ENCODE measurements at regions not wholly inside any gene's neighbourhood (a gene's known extent, or its start where the extent isn't known, plus 50 kb on each side); places are given as distances from the start of the nearest gene placed in this dataset.

DNA sequence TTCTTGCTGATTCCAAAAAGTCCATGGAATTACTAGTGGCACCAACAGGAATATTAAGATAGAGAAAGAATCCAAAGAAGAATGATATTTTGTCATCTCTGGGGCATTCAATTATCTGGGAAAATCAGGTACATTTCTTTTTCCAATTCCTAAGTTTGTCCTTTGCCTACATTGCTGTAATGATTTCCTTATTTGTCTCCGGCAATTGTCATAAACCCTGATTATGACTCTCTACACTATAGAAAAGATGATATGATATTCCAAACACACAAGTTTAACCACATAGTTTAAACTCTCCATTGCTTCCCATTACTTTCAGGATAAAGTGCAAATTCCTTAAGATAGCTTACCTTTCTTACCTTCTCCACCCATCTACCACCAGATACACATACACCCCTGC is 647.0 kb downstream of the PLPP3 start:
- no peak for DNase-seq (ENCODE audit: low read depth in 2 of 2)

GRCh38 chr1:55931081-55931940 is 648.1 kb downstream of the PLPP3 start:
- DNase-seq (ENCODE audit: low read depth in 2 of 2): no peak

- DNase-seq (ENCODE audit: low read depth in 2 of 2): no peak
Measured at GRCh38 chr1:55929652-55930051, 649.7 kb downstream of the PLPP3 start.

DNA sequence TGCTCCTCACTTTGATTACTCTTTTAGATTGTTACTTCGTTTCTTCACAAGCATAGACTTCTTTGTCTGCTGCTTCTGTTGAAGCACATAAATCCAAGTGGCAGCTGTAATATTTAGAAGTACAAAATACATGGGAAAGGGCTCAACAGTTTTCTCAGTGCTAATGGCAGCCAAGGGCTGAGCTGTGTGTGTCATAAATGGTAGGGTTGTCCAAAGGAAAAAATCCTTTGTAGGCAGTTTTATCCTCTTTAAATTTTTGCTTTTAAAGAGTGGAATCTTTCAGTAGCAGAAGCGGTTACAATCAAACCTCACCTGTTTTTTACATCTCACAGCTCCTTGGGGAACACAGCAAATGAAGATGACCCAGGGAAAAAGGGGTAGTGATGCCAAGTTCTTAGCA is 650.8 kb downstream of the PLPP3 start:
- no peak for DNase-seq (ENCODE audit: low read depth in 2 of 2)

DNA sequence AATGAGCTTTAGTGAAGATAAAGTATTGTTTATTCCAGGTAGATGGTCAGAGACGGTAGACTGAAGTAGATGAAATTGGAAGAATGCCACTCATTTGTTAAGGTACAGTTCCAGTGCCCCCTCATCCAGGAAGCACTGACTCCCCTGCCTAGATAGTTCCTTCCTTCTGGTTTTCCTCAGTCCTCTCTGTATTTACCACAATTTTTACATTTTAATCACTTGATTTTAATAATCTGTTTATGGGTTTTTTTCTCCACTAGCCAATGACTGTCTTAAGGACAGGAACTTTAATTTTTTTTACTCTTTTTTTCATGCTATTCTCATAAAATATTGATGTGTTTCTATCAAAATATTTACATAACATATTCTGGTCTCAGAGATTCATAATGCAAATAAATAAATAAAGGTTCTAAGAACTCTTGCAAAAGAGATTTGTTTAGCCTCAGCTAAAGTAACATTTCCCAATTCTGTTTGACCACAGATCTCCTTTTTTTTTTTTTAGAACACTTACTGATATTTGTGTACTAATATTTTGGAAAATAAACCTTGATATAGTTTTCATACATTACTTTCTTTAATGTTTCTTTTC is 651.6 kb downstream of the PLPP3 start:
- no peak for DNase-seq (ENCODE audit: low read depth in 2 of 2)

- no peak for DNase-seq (ENCODE audit: low read depth in 2 of 2)
Measured at GRCh38 chr1:55926906-55927471, 652.4 kb downstream of the PLPP3 start.

- DNase-seq (ENCODE audit: low read depth in 2 of 2): no peak
Measured at GRCh38 chr1:55916907-55917306, 662.5 kb downstream of the PLPP3 start.

DNA sequence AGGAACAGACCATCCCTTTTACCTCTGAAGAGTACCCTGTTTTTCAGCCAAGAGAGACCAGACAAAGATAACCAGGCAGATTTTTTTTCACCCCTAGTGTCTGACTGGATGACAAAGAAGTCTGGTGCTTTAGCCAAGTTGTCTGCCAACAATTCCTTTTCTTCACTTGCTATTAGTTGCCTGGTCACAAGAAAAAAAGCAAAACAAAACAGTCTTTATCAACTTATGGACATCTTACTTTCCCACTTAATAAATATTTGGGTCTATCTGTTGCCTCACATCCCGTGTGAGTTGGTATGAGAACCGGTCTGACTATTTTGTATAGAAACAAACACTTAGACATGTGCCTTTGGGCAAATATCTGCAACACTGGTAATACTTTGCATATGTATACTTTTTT is 662.9 kb downstream of the PLPP3 start:
- no peak for DNase-seq (ENCODE audit: low read depth in 2 of 2)

DNA sequence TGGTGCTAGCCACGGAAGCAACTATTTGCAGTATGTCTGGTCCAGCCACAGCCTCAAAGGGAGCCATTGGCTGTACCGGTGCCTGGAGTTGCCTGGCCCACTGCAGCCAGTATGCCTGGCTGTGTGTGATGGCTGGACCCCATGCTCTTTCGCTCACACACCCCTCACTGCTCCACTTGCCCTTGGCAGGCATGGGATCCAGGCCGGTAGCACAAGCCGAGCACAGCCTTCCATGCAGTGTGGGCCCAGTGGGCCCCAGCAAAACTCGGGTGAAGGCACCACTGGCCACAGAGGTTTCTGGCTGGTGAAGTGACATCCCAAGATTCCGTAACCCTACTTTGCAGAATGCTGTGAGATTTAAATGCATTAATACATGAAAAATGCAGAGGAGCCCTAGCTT is 665.8 kb downstream of the PLPP3 start:
- DNase-seq (ENCODE audit: low read depth in 2 of 2): no peak

GRCh38 chr1:55912438-55912837 is 666.9 kb downstream of the PLPP3 start:
- DNase-seq (ENCODE audit: low read depth in 2 of 2): no peak

DNA sequence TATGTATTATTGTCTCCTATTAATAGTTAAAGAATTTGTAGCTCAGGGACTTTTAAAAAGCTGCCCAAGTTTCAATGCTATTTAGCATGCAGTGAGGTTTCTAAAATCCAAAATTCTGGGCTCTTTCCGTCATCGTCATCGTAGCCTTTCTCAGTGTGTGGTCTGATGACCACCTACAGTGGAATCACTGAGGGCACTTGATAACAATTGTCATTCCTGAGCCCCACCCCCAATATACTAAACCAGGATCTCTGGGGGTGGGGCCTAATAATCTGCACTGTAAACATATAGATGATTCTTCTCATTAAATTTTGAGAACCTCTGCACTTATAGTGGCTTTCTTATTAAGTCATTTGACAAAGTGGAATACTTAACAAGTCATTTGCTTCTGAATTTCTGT is 674.8 kb downstream of the PLPP3 start:
- no peak for DNase-seq (ENCODE audit: low read depth in 2 of 2)

DNA sequence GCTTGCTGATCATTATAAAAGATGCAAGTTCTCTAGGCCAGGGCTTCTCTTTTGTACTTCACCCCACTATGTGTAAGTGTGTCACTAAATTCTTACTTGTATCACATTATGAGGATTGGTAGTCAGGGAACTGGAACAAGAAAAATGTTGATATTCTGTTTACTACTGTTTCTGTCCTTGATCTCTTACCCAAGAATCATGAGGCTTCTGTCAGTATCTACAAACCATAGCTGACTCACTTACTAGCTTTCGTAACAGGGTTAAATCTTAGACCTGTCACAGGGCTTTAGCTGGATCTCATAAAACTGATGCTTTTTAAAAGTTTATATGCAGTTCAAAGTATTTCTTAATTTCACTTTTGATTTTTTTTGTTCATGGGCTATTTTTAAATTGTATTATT is 681.2 kb downstream of the PLPP3 start:
- DNase-seq (ENCODE audit: low read depth in 2 of 2): no peak

GRCh38 chr1:55896210-55896609 is 681.0 kb upstream of the USP24 start:
- DNase-seq (ENCODE audit: low read depth in 2 of 2): no peak

- no peak for DNase-seq (ENCODE audit: low read depth in 2 of 2)
Measured at GRCh38 chr1:55894521-55894920, 679.4 kb upstream of the USP24 start.

DNA sequence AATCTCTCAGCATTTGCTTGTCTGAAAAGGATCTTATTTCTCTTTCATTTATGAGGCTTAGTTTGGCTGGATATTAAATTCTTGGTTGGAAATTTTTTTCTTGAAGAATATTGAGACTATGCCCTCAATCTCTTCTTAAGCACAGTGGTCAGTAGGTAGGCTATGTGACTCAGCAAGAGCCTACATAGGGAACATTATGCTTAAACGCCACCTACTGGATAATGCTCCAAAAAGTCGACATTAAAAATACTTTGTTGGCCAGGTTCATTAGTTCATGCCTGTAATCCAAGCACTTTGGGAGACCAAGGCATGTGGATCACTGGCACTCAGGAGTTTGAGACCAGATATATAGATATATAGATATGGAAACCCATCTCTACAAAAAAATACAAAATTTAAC is 678.0 kb upstream of the USP24 start:
- DNase-seq (ENCODE audit: low read depth in 2 of 2): no peak

DNA sequence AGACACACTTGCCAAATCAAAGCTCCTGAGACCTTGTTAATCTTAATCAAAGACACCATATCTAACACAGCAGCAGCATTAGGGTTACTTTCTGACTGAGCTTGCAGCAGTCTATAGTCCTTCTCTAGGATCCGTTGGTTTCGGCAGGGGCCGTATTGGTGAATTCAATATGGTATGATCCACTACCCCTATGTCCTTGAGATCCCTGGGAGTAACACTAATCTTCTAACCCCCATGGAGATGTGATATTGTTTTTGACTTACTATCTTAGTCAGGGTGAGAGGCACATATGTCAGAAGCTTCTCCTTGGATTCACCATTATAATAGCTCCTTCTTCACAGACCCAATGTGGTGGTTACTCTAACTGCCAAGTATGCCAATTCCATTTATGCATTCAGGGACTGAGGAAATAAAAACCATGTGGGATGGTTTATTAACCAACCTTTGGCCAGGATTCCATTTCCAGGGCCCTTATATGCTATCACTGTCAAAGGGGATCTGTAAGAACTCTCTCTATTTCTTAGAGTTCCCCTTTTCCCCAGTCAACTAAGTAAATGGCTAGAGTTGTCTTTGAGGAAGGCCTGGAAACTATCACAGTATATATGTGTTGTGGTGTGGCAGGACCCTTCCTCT is 673.6 kb upstream of the USP24 start:
- no peak for DNase-seq (ENCODE audit: low read depth in 2 of 2)

DNA sequence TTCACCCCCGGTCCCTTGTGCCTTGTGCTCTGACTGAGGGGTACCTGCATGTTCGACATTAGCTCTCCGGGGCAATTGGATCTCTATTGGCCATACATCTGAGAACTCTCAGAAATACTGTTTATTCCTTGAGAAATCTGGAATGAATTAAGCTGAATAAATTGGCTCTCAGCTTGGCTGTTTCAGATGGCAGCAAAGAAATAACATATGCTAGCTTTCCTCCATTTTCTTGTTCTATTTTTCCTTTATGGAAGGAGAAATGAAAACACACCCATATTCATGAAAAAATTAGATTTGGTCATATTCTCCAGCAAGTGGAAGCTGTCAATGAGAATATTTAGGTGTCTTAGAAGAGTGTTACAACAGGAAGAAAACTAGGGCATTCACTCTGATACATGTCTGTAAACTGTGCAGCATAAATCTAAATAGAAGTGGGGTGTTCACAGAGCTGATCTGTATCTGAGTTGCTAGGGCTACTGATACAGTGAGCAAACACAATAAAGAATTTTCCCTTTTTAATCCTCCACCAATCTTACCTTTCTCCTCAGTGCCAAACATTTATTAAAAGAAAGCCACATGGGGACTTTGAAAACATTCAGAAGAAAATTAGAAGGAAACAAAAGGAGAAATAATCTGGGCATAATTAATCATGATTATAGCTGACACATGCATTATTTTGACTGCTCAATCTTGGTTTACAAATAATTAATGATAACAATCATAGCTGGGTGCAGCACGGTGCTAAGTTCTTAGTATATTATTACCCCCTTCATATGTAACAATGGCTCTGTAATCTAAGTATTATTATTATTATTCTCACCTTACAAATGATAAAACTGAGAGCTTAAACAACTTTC is 671.9 kb upstream of the USP24 start:
- DNase-seq (ENCODE audit: low read depth in 2 of 2): no peak

GRCh38 chr1:55885619-55886018 is 670.5 kb upstream of the USP24 start:
- DNase-seq (ENCODE audit: low read depth in 2 of 2): no peak

GRCh38 chr1:55882931-55883330 is 667.8 kb upstream of the USP24 start:
- no peak for DNase-seq (ENCODE audit: low read depth in 2 of 2)

DNA sequence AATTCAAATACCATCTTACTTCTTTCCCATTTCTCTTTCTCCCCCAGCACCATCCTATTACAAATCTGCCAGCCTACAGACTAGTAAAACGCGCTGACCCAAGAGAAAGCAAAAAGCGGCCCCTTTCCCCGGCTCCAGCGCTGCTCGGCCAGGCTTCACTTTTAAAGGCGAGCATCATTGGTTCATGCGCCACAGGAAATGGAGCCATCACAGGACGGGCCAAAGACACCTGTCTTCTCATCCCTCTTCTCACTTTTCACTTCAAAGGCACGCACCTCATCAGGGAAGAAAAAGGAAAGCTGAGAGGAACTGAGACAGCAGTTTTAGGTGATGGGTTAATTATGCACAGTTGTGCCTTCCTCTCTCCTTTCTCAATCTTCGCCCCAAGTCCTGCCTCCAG is 664.2 kb upstream of the USP24 start:
- DNase-seq (ENCODE audit: low read depth in 2 of 2): no peak

DNA sequence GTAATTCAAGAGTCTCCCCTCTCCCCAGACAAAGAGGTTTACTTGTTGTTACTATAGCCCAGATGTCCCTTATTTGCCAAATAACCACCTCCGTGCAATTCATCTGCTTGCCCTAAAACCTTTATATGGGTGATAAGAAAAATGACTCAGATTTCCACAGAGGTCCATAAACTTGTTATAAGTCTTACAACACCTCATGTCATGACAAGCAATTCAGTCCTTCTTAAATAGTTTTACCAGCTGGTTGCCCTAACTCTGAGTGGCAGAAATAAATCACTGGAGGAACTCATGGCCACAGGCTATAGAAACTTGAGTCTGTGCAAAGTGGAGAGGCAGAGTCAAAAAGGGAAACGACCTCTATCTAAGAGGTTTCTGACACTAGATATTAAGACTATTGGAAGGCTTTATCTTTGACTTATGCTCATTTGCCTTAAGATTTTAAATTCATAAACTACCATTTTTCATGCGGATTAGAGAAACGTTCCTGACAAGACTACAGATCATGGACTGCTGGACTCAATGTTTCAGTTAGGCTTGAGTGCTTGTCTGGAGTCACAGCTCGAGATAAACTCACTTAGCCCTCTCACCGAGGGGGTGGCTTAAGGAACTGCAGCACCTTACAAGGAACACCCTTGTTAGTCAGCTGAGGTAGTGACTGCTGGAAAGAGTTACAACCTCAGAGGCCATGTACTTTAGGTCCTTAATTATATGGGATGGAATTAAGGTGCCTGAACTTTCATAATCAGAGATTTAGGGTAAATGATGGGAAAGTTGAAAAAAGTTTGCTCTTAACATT is 662.5 kb upstream of the USP24 start:
- DNase-seq (ENCODE audit: low read depth in 2 of 2): no peak
